COR-L47 (cell line): ENCODE measurements at regions not wholly inside any gene's neighbourhood (a gene's known extent, or its start where the extent isn't known, plus 50 kb on each side); places are given as distances from the start of the nearest gene placed in this dataset.
"Not testable (repeated sequence)": the region's sequence is repeated elsewhere in the genome, so short reads cannot be mapped to it uniquely, and the experiment has no call there.

ENCODE experiments used
- DNase-seq: peaks from one replicate; lab custom pipeline; 2025; lab: John Stamatoyannopoulos, UW

- DNase-seq: no peak
Observed at GRCh38 chr13:58369936-58370335, 738.4 kb downstream of the PCDH17 start.

DNA sequence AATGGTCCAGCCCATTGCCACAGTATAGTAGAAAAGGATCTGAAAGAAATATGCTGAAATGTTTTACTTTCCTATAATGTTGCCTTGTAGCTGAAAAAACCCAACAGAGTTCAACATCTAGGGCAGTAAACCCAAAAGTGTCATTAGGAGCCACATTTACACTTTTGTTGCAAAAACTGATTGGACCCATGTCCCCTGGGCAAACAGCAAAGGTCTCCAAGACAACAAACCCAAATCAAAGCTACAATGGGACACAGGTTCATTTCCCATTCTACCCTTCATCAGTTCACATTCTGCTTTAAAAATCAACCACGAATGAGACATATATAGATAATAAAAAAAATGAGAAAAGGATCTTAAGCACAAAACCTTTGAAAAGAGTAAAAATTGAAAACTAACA lies 744.8 kb downstream of the PCDH17 start:
- DNase-seq: no peak

- DNase-seq: no peak
Observed at GRCh38 chr13:58376775-58377174, 745.2 kb downstream of the PCDH17 start.

DNA sequence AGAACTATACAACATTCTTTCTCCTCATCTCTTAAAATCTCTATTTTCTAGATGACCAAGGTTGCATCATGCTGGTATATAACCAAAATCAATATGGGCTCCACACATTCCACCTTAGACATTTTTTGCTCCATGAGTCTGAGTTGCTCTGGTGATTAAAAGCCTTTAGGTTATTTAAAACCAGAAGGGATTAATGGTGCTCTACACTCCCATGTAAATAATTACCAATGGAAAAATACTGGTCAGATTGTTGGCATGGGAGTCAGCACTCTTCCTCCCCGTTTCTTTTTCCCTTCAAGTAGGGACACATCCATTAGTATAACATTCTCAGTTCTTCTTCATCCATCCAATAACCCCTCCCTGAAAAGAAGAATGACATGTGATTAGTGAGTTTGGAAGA lies 747.7 kb downstream of the PCDH17 start:
- DNase-seq: no peak

GRCh38 chr13:58385336-58385735 lies 753.8 kb downstream of the PCDH17 start:
- DNase-seq: not testable (repeated sequence)

DNA sequence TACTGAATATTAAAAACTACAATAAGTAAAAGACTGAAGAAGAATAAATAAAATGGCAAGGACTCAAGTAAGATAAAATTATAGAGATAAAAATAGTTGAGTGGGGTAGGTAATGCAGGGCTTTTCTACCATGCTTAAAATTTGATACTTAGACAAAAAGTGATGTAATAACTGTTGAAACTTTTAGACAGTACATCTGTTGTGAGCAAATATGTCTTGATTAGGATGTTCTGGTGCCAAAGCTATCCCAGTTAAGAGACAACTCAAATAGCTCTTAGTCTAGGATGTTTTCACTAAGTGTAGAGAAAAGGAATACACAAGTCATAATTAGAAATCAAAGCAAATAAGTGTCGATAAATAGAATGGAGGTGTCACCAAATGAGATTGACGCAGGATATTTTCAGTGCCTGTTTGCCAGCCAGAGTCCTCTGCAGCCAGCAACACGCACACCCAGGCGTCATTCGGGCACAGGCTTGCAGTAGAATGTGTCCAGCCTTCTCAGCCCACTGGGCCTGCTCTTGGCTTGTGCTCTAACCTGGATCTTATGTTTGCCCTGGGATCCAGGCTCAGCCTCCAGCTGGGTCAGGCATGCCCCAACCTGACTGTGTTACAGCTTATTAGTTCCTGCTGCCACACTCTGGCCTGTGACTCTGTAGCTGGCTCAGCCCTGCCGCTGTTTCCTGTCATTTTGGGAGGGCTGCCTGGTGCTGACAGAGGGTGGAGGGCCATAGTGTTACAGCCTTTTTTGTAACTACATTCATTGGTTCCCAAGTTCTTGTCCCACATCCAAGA lies 766.2 kb downstream of the PCDH17 start:
- no peak for DNase-seq

DNA sequence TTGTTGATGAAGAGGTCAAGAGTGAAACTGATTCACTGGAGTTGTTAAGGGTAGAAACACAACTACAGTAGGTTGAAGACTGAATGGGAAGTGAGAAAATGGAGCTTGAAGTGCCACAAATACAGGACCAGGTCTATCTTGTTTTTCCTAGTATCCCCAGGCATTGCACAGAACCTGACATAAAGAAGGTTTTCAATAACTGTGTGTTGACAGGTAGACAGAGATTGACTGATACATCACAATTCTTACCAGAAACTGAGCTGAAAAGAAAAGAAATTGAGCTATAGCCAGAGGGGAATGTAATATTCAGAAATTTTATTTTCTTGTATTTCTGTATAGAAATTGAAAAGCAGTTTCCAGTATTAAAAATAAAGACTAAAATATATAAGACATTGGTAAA lies 767.7 kb downstream of the PCDH17 start:
- no peak for DNase-seq

DNA sequence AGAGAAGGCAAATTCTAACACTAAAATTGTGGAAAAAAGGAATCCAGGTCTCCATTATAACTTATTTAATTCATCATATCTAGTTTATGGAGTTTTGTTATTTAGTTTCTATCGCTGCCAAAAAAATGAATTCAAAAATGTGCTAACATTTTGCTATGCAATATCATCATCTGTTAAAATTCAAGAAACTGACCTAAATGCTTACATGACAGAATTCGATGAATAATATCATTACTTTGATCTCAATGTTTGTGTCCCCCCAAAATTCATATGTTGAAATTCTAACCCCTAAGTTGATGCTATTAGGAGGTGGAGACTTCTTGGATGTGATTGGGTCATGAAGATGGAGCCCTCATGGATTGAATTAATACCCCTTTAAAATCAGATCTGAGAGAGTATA lies 775.0 kb downstream of the PCDH17 start:
- no peak for DNase-seq

GRCh38 chr13:58429917-58430316 lies 798.4 kb downstream of the PCDH17 start:
- no peak for DNase-seq

- no peak for DNase-seq
Observed at GRCh38 chr13:58434943-58435342, 803.4 kb downstream of the PCDH17 start.

- DNase-seq: no peak
Observed at GRCh38 chr13:58437427-58437826, 805.9 kb downstream of the PCDH17 start.

DNA sequence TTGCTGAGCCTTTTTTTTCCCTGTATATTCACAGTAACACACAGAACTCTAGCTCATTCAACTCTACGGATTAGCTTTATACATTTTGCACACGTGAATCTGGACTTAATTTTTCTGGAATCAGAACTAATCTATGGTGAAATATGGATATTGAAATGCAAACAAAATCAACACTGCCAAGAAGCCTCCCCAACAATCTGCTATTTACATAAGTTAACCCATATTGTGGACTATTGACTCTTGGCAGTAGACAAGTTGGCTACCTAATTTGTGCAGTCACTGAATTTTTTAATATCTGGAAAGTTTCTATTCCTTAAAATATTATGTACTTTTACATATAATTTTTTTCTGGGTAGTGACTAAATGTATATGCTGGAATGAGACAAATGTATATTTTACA lies 815.4 kb downstream of the PCDH17 start:
- no peak for DNase-seq

GRCh38 chr13:58452123-58452623 lies 820.6 kb downstream of the PCDH17 start:
- DNase-seq: no peak

GRCh38 chr13:58455094-58455493 lies 823.5 kb downstream of the PCDH17 start:
- DNase-seq: no peak

GRCh38 chr13:58461217-58461616 lies 829.7 kb downstream of the PCDH17 start:
- DNase-seq: no peak

DNA sequence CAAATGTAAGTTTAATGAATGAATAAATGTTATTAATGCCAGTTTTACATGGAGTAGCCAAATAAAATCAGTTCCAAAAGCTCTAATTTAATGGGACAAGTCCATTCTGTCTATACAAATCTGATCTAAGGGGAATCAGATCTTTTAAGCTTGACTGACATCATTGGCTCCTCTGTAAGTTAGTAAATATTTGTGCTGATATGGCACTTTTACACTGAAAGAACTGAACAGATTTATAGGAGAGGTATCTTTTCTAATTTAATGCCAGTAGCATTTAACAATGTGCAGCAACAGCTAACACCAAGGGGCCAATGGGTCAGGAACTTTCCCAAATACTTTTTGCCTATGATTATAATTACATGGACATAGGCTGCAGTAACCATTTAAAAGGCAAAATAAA lies 832.3 kb downstream of the PCDH17 start:
- no peak for DNase-seq

DNA sequence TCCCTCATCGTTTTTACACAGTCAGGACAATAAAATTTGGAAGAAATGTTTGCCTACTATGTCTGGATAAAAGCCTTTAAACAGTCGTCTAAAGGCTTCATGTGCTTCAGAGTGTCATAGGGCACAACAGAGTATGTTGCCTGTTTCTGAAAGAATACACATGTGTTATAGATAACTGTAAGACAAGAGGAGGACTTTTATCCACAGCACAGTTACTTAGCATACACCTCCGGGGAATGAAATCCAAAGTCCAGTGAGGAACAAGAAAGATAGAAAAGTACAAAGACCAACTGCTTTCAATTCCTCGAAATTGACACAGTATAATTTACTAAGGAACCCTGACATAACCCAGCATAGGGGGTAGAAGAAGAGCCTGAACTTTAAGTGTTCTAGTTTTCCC lies 835.6 kb downstream of the PCDH17 start:
- no peak for DNase-seq

GRCh38 chr13:58472483-58472882 lies 840.9 kb downstream of the PCDH17 start:
- no peak for DNase-seq

- DNase-seq: no peak
Observed at GRCh38 chr13:58474581-58474980, 843.0 kb downstream of the PCDH17 start.

DNA sequence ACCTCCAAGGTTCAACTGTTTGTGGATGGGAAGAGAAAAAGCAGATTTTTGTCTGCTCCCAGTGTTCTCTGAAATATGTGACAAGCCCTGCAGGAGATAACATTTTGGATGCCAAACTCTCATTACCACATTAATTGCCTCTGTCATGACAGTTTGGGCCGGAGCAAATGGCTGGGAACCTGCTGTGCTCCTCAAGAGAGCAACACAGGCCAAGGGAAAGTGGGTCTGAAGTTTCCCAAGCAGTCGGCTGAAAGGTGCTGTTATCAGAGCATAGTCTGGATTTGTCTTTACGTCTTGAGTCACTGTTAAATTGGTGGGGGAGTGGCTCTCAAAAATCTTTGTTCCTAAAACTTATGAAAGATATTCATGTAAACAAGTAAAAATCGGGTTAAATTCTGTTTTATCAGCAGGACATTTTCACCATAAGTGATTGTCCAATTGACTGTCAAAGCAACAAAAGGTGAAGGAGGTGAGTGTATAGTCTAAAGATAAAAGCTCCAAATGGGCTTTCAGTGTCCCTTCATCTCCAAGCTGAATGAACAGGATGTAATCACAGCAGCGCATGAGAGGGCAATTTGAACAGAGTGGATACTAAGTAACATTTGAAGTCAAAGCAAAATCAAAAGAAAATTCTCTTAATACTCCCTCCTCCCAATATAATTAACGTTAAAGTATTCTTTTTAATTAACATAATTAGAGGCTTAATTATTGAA lies 844.8 kb downstream of the PCDH17 start:
- DNase-seq: peak; percentile 25

DNA sequence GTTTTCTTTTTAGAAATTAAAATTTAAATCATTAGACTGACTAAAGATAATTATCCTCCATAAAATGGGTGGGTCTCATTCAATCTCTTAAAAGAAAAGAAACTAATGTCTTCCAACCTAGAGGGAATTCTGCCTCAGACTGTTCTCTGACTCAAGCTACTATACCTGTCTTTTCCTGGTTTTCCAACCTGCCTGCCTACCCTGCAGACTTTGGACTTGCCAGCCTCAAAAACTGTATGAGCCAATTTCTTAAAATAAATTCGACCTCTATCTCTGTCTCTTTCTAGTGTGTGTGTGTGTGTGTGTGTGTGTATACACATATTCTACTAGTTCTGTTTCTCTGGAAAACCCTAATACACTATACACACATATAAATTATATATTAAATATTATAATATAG lies 847.3 kb downstream of the PCDH17 start:
- no peak for DNase-seq

DNA sequence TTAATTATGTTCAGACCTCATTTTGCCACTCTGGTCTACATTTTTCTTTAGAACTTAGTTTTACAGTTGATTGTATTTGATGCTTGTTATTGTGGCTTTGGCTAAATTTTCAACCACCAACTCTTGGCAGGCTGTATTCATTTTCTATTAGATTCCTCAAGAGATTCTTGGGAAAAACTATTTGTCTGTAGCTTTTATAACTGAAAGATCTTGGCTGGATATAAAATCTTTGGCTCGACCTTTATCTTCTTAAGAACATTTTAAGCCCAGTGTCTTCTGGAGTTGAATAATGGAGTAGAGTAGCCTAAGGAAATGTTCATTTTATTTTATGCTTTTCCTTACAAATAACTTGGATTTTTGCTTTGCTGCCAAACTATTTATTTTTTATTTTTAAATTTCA lies 848.5 kb downstream of the PCDH17 start:
- no peak for DNase-seq

DNA sequence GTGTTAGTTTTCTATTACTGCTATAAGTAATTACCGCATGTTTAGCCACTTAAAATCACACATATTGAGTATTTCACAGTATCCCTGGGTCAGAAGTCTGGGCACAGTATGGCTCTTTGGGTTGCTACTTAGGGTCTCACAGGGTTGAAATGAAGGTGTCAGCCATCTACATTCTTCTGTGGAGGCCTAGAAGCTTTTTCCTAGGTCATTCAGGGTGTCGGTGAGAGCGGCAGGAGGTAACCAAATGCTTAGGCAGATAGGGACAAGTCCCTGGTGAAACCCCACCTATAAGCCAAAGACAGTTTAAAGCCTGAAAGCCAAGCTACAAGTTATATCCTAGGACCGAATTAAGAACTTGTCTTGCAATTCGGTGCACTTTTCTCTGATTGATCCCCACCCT lies 856.7 kb downstream of the PCDH17 start:
- DNase-seq: no peak
